Astrocyte (in vitro differentiated cells and primary cell): ENCODE measurements at regions not wholly inside any gene's neighbourhood (a gene's known extent, or its start where the extent isn't known, plus 50 kb on each side); places are given as distances from the start of the nearest gene placed in this dataset.

ENCODE experiments used
- EZH2 ChIP-seq: IDR thresholded peaks from 2 replicates; pipeline ENCODE4 v1.6.1; 2012; ENCODE audit warnings: mild to moderate bottlenecking, low read length, inconsistent platforms; ENCODE audit not compliant: insufficient read depth
- TF ChIP-seq, protein P1 (sequence below): IDR thresholded peaks from 2 replicates; pipeline ENCODE4 v1.5.1; 2011; ENCODE audit warnings: low read depth, mild to moderate bottlenecking, inconsistent platforms, low read length, moderate library complexity; ENCODE audit not compliant: insufficient read depth

DNA sequence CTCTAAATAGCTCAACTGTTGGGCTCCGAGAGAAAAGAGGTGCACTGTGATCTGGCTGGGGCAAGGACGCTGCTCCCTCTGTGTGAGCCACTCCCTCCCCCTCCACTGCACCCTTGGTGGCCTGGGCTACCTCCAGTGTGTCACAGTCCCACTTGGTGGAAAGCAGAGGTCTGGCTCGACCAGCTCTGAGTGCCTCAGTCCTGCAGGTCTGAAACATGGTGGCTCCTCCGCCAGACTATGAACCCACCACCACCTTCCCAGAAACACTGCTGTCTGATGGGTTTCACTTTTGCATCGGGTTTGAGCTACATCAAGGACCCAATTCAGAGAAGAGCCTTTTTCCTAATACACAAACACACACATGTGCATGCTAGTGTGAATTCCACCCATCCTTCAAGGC lies 500.1 kb downstream of the RPS24 start:
- TF ChIP-seq EZH2, result no peak
- TF ChIP-seq, protein P1, sequence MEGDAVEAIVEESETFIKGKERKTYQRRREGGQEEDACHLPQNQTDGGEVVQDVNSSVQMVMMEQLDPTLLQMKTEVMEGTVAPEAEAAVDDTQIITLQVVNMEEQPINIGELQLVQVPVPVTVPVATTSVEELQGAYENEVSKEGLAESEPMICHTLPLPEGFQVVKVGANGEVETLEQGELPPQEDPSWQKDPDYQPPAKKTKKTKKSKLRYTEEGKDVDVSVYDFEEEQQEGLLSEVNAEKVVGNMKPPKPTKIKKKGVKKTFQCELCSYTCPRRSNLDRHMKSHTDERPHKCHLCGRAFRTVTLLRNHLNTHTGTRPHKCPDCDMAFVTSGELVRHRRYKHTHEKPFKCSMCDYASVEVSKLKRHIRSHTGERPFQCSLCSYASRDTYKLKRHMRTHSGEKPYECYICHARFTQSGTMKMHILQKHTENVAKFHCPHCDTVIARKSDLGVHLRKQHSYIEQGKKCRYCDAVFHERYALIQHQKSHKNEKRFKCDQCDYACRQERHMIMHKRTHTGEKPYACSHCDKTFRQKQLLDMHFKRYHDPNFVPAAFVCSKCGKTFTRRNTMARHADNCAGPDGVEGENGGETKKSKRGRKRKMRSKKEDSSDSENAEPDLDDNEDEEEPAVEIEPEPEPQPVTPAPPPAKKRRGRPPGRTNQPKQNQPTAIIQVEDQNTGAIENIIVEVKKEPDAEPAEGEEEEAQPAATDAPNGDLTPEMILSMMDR, result no peak
